ENCODE measurements at regions not wholly inside any gene's neighbourhood (a gene's known extent, or its start where the extent isn't known, plus 50 kb on each side); places are given as distances from the start of the nearest gene placed in this dataset.

DNA sequence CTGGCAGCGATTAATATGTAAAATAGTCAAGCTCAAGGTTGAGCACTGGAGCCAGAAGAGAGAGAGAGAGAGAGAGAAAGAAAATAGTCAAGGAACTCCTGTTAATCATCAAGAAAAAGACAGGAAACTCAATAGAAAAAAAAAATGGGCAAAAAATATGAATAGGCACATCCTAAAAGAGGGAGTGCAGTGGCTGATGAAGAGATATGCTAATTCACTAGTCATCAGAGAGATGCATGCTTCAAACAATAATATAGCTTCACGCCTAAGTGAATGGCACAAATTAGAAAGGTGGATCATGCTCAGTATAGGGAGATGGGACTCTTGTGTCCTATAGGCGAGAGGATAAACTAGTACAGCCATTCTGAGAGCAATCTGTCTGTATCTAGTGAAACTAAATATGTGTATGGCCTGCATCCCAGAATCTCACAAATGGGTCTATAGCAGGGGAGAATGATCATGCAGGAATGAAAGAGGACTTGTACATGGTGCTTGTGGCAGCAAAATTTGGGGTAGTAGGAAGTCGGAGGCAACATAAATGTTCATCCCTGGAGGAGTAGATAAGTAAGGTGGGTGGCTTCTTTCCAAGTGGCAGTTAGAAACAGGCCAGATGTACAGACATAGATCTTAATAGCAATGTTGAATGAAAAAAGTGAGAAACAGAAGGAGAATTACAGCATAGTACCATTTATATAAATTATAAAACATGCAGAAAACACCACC is 176.8 kb downstream of the VEGFA start (continued):
- TF ChIP-seq, protein P1, sequence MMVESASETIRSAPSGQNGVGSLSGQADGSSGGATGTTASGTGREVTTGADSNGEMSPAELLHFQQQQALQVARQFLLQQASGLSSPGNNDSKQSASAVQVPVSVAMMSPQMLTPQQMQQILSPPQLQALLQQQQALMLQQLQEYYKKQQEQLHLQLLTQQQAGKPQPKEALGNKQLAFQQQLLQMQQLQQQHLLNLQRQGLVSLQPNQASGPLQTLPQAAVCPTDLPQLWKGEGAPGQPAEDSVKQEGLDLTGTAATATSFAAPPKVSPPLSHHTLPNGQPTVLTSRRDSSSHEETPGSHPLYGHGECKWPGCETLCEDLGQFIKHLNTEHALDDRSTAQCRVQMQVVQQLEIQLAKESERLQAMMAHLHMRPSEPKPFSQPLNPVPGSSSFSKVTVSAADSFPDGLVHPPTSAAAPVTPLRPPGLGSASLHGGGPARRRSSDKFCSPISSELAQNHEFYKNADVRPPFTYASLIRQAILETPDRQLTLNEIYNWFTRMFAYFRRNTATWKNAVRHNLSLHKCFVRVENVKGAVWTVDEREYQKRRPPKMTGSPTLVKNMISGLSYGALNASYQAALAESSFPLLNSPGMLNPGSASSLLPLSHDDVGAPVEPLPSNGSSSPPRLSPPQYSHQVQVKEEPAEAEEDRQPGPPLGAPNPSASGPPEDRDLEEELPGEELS (CRISPR knock-in tag; IDR thresholded peaks at IDR 0.05; ENCODE audit: borderline replicate concordance) = no peak
- TF ChIP-seq C11orf30 (IDR thresholded peaks at IDR 0.05; ENCODE audit: low read depth) (peak; percentile 57; the same call in 1 of the 2 replicates), RAD21 (CRISPR knock-in tag; conservative IDR thresholded peaks at IDR 0.05 in 1 of 2, IDR thresholded peaks at IDR 0.05 in 1 of 2) (peak in 1 of 2 experiments; percentile 22; a peak in 2 of 4 replicates), RNF2 (IDR thresholded peaks at IDR 0.05) (peak; percentile 65), MAFG (tag; conservative IDR thresholded peaks at IDR 0.05) (0 out of 2 replicates have a peak, but pooled peaks have one; percentile 25), BRD9 (IDR thresholded peaks at IDR 0.05; ENCODE audit: low read depth, partially characterized antibody) (peak; percentile 83), CXXC5 (CRISPR knock-in tag; IDR thresholded peaks at IDR 0.05) (0 out of 2 replicates have a peak, but pooled peaks have one; percentile 63), BRF2 (IDR thresholded peaks at IDR 0.05; ENCODE audit: borderline replicate concordance, insufficient read depth, insufficient read length) (no peak), MLLT1 (IDR thresholded peaks at IDR 0.05) (0 out of 4 replicates have a peak, but pooled peaks of 1 of the 2 experiments have one; percentile 25), KLF16 (IDR thresholded peaks at IDR 0.05) (peak; percentile 70), LCOR (CRISPR knock-in tag; IDR thresholded peaks at IDR 0.05) (peak; percentile 84; the same call in 1 of the 2 replicates), SAFB2 (IDR thresholded peaks at IDR 0.05; ENCODE audit: borderline replicate concordance, low read depth, low read length, severe bottlenecking) (no peak), TSC22D4 (tag; IDR thresholded peaks at IDR 0.05) (no peak), TCF7 (IDR thresholded peaks at IDR 0.05; ENCODE audit: borderline replicate concordance) (no peak), TCF7L2 (IDR thresholded peaks at IDR 0.05; ENCODE audit: low read depth, low read length) (no peak), GATAD2A (IDR thresholded peaks at IDR 0.05) (0 out of 2 replicates have a peak, but pooled peaks have one; percentile 12)
- TF ChIP-seq, protein P2, sequence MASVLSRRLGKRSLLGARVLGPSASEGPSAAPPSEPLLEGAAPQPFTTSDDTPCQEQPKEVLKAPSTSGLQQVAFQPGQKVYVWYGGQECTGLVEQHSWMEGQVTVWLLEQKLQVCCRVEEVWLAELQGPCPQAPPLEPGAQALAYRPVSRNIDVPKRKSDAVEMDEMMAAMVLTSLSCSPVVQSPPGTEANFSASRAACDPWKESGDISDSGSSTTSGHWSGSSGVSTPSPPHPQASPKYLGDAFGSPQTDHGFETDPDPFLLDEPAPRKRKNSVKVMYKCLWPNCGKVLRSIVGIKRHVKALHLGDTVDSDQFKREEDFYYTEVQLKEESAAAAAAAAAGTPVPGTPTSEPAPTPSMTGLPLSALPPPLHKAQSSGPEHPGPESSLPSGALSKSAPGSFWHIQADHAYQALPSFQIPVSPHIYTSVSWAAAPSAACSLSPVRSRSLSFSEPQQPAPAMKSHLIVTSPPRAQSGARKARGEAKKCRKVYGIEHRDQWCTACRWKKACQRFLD (CRISPR knock-in tag; IDR thresholded peaks at IDR 0.05) = 0 out of 2 replicates have a peak, but pooled peaks have one; percentile 33
- TF ChIP-seq, protein P3, sequence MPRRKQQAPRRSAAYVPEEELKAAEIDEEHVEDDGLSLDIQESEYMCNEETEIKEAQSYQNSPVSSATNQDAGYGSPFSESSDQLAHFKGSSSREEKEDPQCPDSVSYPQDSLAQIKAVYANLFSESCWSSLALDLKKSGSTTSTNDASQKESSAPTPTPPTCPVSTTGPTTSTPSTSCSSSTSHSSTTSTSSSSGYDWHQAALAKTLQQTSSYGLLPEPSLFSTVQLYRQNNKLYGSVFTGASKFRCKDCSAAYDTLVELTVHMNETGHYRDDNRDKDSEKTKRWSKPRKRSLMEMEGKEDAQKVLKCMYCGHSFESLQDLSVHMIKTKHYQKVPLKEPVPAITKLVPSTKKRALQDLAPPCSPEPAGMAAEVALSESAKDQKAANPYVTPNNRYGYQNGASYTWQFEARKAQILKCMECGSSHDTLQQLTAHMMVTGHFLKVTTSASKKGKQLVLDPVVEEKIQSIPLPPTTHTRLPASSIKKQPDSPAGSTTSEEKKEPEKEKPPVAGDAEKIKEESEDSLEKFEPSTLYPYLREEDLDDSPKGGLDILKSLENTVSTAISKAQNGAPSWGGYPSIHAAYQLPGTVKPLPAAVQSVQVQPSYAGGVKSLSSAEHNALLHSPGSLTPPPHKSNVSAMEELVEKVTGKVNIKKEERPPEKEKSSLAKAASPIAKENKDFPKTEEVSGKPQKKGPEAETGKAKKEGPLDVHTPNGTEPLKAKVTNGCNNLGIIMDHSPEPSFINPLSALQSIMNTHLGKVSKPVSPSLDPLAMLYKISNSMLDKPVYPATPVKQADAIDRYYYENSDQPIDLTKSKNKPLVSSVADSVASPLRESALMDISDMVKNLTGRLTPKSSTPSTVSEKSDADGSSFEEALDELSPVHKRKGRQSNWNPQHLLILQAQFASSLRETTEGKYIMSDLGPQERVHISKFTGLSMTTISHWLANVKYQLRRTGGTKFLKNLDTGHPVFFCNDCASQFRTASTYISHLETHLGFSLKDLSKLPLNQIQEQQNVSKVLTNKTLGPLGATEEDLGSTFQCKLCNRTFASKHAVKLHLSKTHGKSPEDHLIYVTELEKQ (CRISPR knock-in tag; IDR thresholded peaks at IDR 0.05) = no peak

All from K562 (cell line).